ENCODE measurements at regions not wholly inside any gene's neighbourhood (a gene's known extent, or its start where the extent isn't known, plus 50 kb on each side); places are given as distances from the start of the nearest gene placed in this dataset.

GRCh38 chr9:107932601-107933000 lies 443.0 kb upstream of the KLF4 start:
- no peak for DNase-seq (ENCODE audit: low read depth in 1 of 2, low spot score in 2 of 2)
- H3K4me3 ChIP-seq, result no peak overlapping the region
- H3K4me1 ChIP-seq (replicated peaks), result no peaks in the 10 kb centered on the region
- no peaks in the 10 kb centered on the region for H3K9me3 ChIP-seq (replicated peaks)
- no peak overlapping the region for H3K27ac ChIP-seq
- no peaks in the 10 kb centered on the region for H3K36me3 ChIP-seq
- H3K27me3 ChIP-seq (replicated peaks), result no peaks in the 10 kb centered on the region

GRCh38 chr9:107932046-107932445 lies 442.5 kb upstream of the KLF4 start:
- Histone ChIP-seq H3K27me3 (replicated peaks) (no peaks in the 10 kb centered on the region), H3K4me1 (replicated peaks) (no peaks in the 10 kb centered on the region), H3K4me3 (no peak overlapping the region), H3K9me3 (replicated peaks) (no peaks in the 10 kb centered on the region), H3K36me3 (no peaks in the 10 kb centered on the region), H3K27ac (no peak overlapping the region)
- no peak for DNase-seq (ENCODE audit: low read depth in 1 of 2, low spot score in 2 of 2)

- Histone ChIP-seq H3K36me3 (no peaks in the 10 kb centered on the region), H3K27me3 (replicated peaks) (no peaks in the 10 kb centered on the region), H3K27ac (no peak overlapping the region), H3K4me1 (replicated peaks) (no peaks in the 10 kb centered on the region), H3K9me3 (replicated peaks) (no peaks in the 10 kb centered on the region), H3K4me3 (no peak overlapping the region)
- no peak for DNase-seq (ENCODE audit: low read depth in 1 of 2, low spot score in 2 of 2)
Measured at GRCh38 chr9:107931071-107931715, 441.6 kb upstream of the KLF4 start.

GRCh38 chr9:107929443-107929842 lies 439.9 kb upstream of the KLF4 start:
- no peaks in the 10 kb centered on the region for H3K4me1 ChIP-seq (replicated peaks)
- no peaks in the 10 kb centered on the region for H3K36me3 ChIP-seq
- no peaks in the 10 kb centered on the region for H3K27me3 ChIP-seq (replicated peaks)
- no peak overlapping the region for H3K4me3 ChIP-seq
- DNase-seq (ENCODE audit: low read depth in 1 of 2, low spot score in 2 of 2), result no peak
- H3K27ac ChIP-seq, result no peak overlapping the region
- H3K9me3 ChIP-seq (replicated peaks), result no peaks in the 10 kb centered on the region

GRCh38 chr9:107928701-107929371 lies 439.3 kb upstream of the KLF4 start:
- Histone ChIP-seq H3K4me1 (replicated peaks) (no peaks in the 10 kb centered on the region), H3K4me3 (no peak overlapping the region), H3K27me3 (replicated peaks) (no peaks in the 10 kb centered on the region), H3K9me3 (replicated peaks) (no peaks in the 10 kb centered on the region), H3K36me3 (no peaks in the 10 kb centered on the region), H3K27ac (no peak overlapping the region)
- DNase-seq (ENCODE audit: low read depth in 1 of 2, low spot score in 2 of 2), result no peak

- H3K27me3 ChIP-seq (replicated peaks), result no peaks in the 10 kb centered on the region
- DNase-seq (ENCODE audit: low read depth in 1 of 2, low spot score in 2 of 2), result no peak
- no peak overlapping the region for H3K27ac ChIP-seq
- no peaks in the 10 kb centered on the region for H3K9me3 ChIP-seq (replicated peaks)
- no peaks in the 10 kb centered on the region for H3K4me1 ChIP-seq (replicated peaks)
- H3K4me3 ChIP-seq, result no peak overlapping the region
- H3K36me3 ChIP-seq, result no peaks in the 10 kb centered on the region
Measured at GRCh38 chr9:107927276-107927675, 437.7 kb upstream of the KLF4 start.

- no peaks in the 10 kb centered on the region for H3K4me1 ChIP-seq (replicated peaks)
- DNase-seq (ENCODE audit: low read depth in 1 of 2, low spot score in 2 of 2), result no peak
- H3K4me3 ChIP-seq, result no peak overlapping the region
- no peaks in the 10 kb centered on the region for H3K9me3 ChIP-seq (replicated peaks)
- H3K27ac ChIP-seq, result no peak overlapping the region
- no peaks in the 10 kb centered on the region for H3K27me3 ChIP-seq (replicated peaks)
- H3K36me3 ChIP-seq, result no peaks in the 10 kb centered on the region
Measured at GRCh38 chr9:107925749-107926297, 436.3 kb upstream of the KLF4 start.

- Histone ChIP-seq H3K27me3 (replicated peaks) (no peaks in the 10 kb centered on the region), H3K27ac (no peak overlapping the region), H3K36me3 (no peaks in the 10 kb centered on the region), H3K4me3 (no peak overlapping the region), H3K4me1 (replicated peaks) (no peaks in the 10 kb centered on the region), H3K9me3 (replicated peaks) (no peaks in the 10 kb centered on the region)
- DNase-seq (ENCODE audit: low read depth in 1 of 2, low spot score in 2 of 2), result no peak
Measured at GRCh38 chr9:107922260-107922659, 432.7 kb upstream of the KLF4 start.

- no peak overlapping the region for H3K27ac ChIP-seq
- no peak for DNase-seq (ENCODE audit: low read depth in 1 of 2, low spot score in 2 of 2)
- H3K4me1 ChIP-seq (replicated peaks), result no peaks in the 10 kb centered on the region
- no peak overlapping the region for H3K4me3 ChIP-seq
- H3K36me3 ChIP-seq, result no peaks in the 10 kb centered on the region
- H3K27me3 ChIP-seq (replicated peaks), result no peaks in the 10 kb centered on the region
- no peaks in the 10 kb centered on the region for H3K9me3 ChIP-seq (replicated peaks)
Measured at GRCh38 chr9:107919263-107919662, 429.7 kb upstream of the KLF4 start.

- Histone ChIP-seq H3K4me1 (replicated peaks) (no peaks in the 10 kb centered on the region), H3K36me3 (no peaks in the 10 kb centered on the region), H3K27me3 (replicated peaks) (no peaks in the 10 kb centered on the region), H3K27ac (no peak overlapping the region), H3K9me3 (replicated peaks) (no peaks in the 10 kb centered on the region), H3K4me3 (no peak overlapping the region)
- DNase-seq (ENCODE audit: low read depth in 1 of 2, low spot score in 2 of 2), result no peak
Measured at GRCh38 chr9:107918749-107919148, 429.2 kb upstream of the KLF4 start.

- no peaks in the 10 kb centered on the region for H3K36me3 ChIP-seq
- no peaks in the 10 kb centered on the region for H3K4me1 ChIP-seq (replicated peaks)
- H3K9me3 ChIP-seq (replicated peaks), result 0 out of 2 replicates have a peak, but pooled peaks cover 4% of the 10 kb centered on the region
- DNase-seq (ENCODE audit: low read depth in 1 of 2, low spot score in 2 of 2), result no peak
- no peak overlapping the region for H3K4me3 ChIP-seq
- H3K27me3 ChIP-seq (replicated peaks), result no peaks in the 10 kb centered on the region
- H3K27ac ChIP-seq, result no peak overlapping the region
Measured at GRCh38 chr9:107914151-107914550, 424.6 kb upstream of the KLF4 start.

GRCh38 chr9:107907715-107908114 lies 418.1 kb upstream of the KLF4 start:
- no peak overlapping the region for H3K4me3 ChIP-seq
- no peaks in the 10 kb centered on the region for H3K27me3 ChIP-seq (replicated peaks)
- H3K9me3 ChIP-seq (replicated peaks), result 0 out of 2 replicates have a peak, but pooled peaks cover 4% of the 10 kb centered on the region
- H3K27ac ChIP-seq, result no peak overlapping the region
- H3K4me1 ChIP-seq (replicated peaks), result no peaks in the 10 kb centered on the region
- no peak for DNase-seq (ENCODE audit: low read depth in 1 of 2, low spot score in 2 of 2)
- H3K36me3 ChIP-seq, result no peaks in the 10 kb centered on the region

- Histone ChIP-seq H3K27ac (no peak overlapping the region), H3K9me3 (replicated peaks) (0 out of 2 replicates have a peak, but pooled peaks cover 3% of the 10 kb centered on the region), H3K4me1 (replicated peaks) (no peaks in the 10 kb centered on the region), H3K36me3 (no peaks in the 10 kb centered on the region), H3K27me3 (replicated peaks) (no peaks in the 10 kb centered on the region), H3K4me3 (no peak overlapping the region)
- DNase-seq (ENCODE audit: low read depth in 1 of 2, low spot score in 2 of 2), result no peak
Measured at GRCh38 chr9:107907255-107907654, 417.7 kb upstream of the KLF4 start.

GRCh38 chr9:107906074-107906473 lies 416.5 kb upstream of the KLF4 start:
- no peak for DNase-seq (ENCODE audit: low read depth in 1 of 2, low spot score in 2 of 2)
- Histone ChIP-seq H3K4me1 (replicated peaks) (no peaks in the 10 kb centered on the region), H3K36me3 (no peaks in the 10 kb centered on the region), H3K9me3 (replicated peaks) (no peaks in the 10 kb centered on the region), H3K27me3 (replicated peaks) (no peaks in the 10 kb centered on the region), H3K27ac (no peak overlapping the region), H3K4me3 (no peak overlapping the region)
